ENCODE measurements at regions not wholly inside any gene's neighbourhood (a gene's known extent, or its start where the extent isn't known, plus 50 kb on each side); places are given as distances from the start of the nearest gene placed in this dataset.
"Not testable (repeated sequence)": the region's sequence is repeated elsewhere in the genome, so short reads cannot be mapped to it uniquely, and the experiment has no call there.

- DNase-seq = peak; percentile 12
These were observed 524.2 kb downstream of the CWH43 start for GRCh38 chr4:49510238-49510637.

- DNase-seq = peak; percentile 4
These were observed 525.3 kb downstream of the CWH43 start for GRCh38 chr4:49511353-49511752.

DNA sequence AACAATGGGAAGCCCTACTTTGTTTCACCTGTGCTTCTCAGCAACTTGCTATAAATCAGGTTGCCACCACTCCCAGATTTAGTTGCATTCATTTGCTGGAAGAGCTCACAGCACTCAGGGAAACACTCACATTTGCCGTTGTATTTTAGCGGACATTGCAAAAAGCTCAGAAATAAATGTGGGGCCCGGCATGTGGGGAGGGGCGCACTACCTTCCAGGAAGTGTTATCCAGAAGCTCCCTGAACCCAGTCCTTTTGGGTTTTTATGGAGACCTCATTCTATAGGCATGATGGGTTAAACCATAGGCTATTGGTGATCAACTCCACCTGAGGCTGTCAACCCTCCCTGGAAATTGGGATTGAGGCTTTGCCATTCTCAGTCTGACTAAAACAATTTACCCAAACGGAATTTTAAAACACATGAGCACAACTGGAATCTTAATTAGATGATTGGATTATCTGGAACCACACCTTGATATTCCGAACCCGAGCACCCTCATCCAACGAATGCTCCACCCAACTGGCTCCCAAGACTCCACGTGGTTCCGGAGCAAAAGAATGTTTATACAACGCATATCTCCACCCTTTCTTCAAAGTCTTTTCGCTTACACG, 525.9 kb downstream of the CWH43 start:
- DNase-seq = peak; percentile 7

- DNase-seq = peak; percentile 10
These were observed 526.8 kb downstream of the CWH43 start for GRCh38 chr4:49512641-49513545.

GRCh38 chr4:49513546-49514115, 527.6 kb downstream of the CWH43 start:
- DNase-seq = not testable (repeated sequence)

DNA sequence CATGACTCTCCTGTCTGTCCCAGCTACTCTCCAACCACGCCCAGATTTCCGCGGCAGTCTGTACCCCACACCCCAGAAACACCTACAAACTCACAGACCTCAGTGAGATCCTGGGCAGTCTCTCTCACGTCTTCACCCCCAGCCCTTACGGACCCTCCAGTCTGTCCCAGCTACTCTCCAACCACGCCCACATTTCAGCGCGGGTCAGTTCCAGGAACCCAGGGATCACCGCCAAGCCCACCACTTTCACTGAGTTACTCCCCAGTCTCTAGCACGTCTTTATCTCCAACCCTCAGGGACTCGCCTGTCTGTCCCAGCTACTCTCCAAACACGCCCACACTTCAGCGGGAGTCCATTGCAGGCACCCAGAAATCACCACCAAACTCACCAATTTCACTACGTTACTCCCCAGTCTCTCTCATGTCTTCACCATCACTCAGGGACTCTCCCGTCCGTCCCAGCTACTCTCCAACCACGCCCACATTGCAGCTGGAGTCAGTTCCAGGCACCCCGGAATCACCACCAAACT, 528.2 kb downstream of the CWH43 start:
- DNase-seq = peak; percentile 13

GRCh38 chr4:49514841-49515240, 528.8 kb downstream of the CWH43 start:
- not testable (repeated sequence) for DNase-seq

GRCh38 chr4:49515241-49515640, 529.2 kb downstream of the CWH43 start:
- not testable (repeated sequence) for DNase-seq

GRCh38 chr4:49516096-49516495, 530.0 kb downstream of the CWH43 start:
- not testable (repeated sequence) for DNase-seq

- no peak for DNase-seq
These were observed 530.7 kb downstream of the CWH43 start for GRCh38 chr4:49516796-49517195.

DNA sequence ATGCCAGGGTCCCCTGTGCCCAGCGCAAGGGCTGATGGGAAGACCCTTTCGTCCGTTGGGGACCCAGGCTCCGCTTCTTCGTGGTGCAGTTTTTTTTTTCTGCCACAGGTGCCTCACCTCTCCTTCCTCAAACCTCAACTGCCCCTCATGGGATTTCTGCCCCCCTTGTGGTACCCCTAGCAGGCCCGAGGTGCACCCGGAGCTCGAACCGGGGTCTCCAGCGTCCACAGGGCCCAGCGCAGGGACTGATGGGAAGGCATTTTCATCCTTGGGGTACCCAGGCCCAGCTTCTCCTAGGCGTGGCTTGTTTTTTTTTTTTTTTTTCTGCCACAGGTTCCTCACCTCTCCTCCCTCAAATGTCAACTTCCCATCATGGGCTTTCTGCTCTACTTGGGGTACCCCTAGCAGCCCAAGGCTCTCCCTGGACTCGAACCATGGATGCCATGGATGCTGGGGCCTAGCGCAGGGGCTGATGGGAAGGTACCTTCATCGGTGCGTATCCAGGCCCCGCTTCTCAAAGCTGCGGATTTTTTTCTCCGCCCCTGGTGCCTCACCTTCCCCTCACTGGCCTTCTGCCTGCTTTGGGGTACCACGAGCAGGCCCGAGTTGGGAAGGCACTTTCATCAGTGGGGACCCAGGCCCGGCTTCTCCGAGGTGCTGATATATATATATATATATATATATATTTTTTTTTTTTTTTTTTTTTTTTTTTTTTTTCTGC, 531.6 kb downstream of the CWH43 start:
- not testable (repeated sequence) for DNase-seq

GRCh38 chr4:49519150-49520035, 533.3 kb downstream of the CWH43 start:
- DNase-seq = not testable (repeated sequence)

DNA sequence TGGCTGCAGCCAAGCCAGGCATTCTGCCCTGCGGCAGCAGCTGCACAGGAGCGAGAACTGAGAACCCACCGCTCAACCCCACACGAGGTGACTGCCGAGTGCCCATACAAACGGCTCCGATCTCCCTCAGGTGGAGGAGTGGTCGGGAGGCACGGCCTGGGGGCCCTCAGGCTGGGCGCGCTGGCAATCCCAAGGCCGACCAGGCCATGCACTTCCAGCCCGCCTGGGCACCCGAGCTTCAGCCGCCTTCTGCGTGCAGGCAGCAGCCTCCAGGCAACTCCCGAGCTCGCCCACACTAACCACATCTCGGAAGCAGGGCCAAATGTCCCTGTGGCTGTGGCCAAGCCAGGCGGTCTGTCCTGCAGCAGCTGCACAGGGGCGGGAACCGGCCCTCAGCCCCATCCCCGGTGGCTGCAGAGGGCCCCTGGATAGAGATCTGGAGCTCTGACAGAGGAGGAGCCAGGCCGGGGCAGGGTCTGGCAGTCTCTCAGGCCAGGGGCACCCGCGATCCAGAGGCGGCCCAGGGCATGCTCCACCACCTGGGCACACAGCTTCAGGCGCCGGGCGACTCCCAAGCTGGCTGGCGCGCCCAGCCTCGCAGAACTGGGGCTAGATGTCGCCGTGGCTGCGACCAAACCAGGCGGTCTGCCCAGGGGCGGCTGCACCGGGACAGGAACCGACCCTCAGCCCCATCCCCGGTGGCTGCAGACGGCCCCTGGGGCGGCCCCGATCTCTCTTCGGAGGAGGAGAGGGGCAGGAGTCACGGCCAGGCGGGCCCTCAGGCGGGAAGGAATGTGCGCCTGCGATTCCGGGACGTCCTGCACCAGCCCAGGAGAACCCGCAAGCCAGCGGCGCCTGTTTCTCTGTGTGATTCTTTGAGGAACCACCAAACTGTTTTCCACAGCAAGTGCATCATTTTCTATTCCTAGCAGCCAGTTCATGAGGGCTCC, 538.0 kb downstream of the CWH43 start:
- not testable (repeated sequence) for DNase-seq

DNA sequence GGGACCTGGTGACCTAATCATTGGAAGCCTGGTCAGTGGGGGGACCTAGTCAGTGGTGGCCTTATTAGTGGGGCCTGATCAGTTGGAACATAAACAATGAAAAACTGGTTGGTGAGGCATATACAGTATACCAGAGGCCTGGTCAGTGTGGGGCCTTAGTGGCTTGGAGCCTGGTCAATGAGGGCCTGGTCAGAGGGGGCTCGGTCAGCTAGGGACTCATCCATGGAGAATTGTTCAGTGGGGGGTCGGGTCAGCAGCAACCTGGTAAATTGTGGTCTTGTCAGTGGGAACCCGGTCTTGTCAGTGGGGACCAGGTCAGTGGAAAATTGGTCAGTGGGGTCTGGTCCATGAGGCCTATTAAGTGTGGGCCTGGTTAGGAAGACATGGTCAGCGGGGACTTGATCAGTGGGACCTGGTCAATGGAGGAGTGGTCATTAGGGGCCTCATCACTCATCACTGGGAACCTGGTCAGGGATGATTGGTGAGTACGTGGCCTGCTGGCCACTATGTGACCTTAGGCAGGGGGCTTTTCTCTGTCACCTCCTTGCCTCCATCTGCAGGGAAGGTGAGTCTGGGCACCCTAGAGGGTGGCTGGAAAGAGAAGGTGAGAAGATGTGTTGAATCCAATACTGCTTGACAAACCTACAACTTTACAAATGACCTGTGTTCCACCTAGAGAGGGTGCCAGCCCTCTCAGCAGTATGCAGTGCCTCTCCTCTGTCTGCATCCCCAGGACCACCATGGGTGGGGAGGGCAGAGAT, 573.0 kb downstream of the CWH43 start:
- not testable (repeated sequence) for DNase-seq

DNA sequence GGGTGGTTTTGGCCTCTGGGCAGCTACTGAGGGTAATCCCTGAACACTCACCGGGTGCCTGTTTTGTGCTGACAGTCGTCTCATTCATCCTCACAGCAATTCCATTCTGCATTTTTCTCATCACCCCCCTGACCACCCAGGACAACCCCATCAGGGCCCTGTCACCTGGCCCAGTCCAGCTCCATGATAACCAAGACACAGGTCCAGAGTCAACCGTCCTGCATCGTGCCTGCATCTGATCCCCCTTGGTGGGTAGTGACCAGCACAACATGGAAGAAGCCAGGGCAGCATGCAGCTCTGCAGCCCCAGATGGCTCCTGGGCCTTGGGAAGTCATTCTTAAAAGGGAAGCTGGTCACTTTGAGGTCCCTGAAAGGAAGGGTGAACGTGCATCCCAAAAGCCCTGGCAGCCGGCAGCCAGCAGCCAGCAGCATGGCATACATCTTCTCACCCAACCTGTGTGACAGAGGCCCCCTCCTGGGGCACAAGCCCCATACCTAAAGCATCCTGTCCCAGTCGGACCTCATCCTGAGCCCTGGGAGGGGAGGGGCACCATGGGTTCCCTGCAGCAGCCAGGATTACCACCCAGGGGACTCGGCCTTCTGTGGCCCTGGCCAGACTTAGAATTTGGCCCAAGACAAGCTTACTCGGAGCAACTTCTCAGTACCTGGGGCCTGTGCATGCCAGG, 574.2 kb downstream of the CWH43 start:
- not testable (repeated sequence) for DNase-seq

GRCh38 chr4:49560883-49561282, 574.8 kb downstream of the CWH43 start:
- not testable (repeated sequence) for DNase-seq

GRCh38 chr4:49570248-49570647, 584.2 kb downstream of the CWH43 start:
- not testable (repeated sequence) for DNase-seq

DNA sequence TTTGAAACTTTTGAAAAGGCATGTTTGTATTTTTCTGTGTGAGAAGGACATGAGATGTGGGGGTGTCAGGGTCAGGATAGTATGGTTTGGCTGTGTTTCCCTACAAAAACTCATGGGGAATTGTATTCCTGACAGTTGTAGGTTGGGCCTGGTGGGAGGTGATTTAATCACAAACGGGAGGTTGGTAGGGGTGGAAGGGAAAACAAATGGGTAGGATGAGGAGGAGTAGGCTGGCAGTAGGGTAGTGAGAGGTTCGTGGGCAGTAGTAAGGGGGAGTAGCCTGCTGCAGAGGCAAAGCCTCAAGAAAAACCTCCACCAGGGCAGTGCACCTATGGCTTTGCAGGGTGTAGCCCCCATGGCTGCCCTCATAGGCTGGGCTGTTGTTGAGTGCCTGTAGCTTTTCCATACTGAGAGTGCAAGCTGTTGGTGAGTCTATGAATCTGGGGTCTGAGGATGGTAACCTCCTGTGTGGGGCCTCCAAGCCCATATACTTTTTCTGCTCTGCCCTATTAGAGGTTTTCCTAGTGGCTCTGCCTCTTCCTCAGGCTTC, 587.7 kb downstream of the CWH43 start:
- DNase-seq = not testable (repeated sequence)

GRCh38 chr4:49575250-49575649, 589.2 kb downstream of the CWH43 start:
- not testable (repeated sequence) for DNase-seq
